Stomach (tissue), 8 donors: ENCODE measurements at regions not wholly inside any gene's neighbourhood (a gene's known extent, or its start where the extent isn't known, plus 50 kb on each side); places are given as distances from the start of the nearest gene placed in this dataset.

Experiments used
- DNase-seq, 2 donors: peaks; one replicate each; pipeline versions ENCODE4 v3.0.0 to v3.0.0-alpha.2; 2013 to 2019
- H3K27ac ChIP-seq, 5 donors: fragments of 200-600 bp in 4 of 5; sonication (generic) in 4 of 5; one replicate each; pipeline ENCODE4 v1.5.1; 2013 to 2019; ENCODE audit warnings: mild to moderate bottlenecking in 1 of 5, moderate library complexity in 1 of 5
- H3K27me3 ChIP-seq, 3 donors: fragments of 200-600 bp; sonication (generic); one replicate each; pipeline ENCODE4 v1.5.1; 2017 to 2019; ENCODE audit warnings: mixed run types in 1 of 3
- H3K36me3 ChIP-seq, 4 donors: fragments of 200-600 bp; sonication (generic); 1 replicate in 3 of 4; 2 replicates in 1 of 4; pipeline ENCODE4 v1.5.1; 2016 to 2019
- H3K4me1 ChIP-seq, 4 donors: fragments of 200-600 bp; sonication (generic); one replicate each; pipeline ENCODE4 v1.5.1; 2016 to 2019
- H3K4me3 ChIP-seq, 4 donors: fragments of 200-600 bp; sonication (generic) in 3 of 4; one replicate each; pipeline ENCODE4 v1.5.1; 2016 to 2019; ENCODE audit warnings: mild to moderate bottlenecking in 1 of 4
- H3K9me3 ChIP-seq, 4 donors: fragments of 200-600 bp; sonication (generic); one replicate each; pipeline ENCODE4 v1.5.1; 2016 to 2019
- EP300 ChIP-seq: sonication (generic); formaldehyde crosslinking; IDR thresholded peaks from one replicate; pipeline ENCODE4 v1.6.1; 2017; ENCODE audit warnings: antibody characterized with exemption
- POLR2A ChIP-seq, 4 donors: fragments of 450-650 bp; IDR thresholded peaks; one replicate each; pipeline ENCODE4 v1.6.1; 2016; ENCODE audit warnings: antibody characterized with exemption in 4 of 4, control low read depth in 2 of 4, mild to moderate bottlenecking in 1 of 4, moderate library complexity in 1 of 4
- POLR2AphosphoS5 ChIP-seq, 3 donors: sonication (generic); formaldehyde crosslinking; IDR thresholded peaks; one replicate each; pipeline ENCODE4 v1.6.1; 2016; ENCODE audit warnings: antibody characterized with exemption in 3 of 3
- WGBS, 5 donors: extraction: QIAGEN DNeasy Blood & Tissue Kit in 3 of 5; methylation state at CpG; one replicate each; pipeline versions ENCODE4 v1.1.5 to v1.1.7; 2013 to 2018; 5-methylcytosine and 5-hydroxymethylcytosine counted together
- intact Hi-C: fragments of 100-400 bp; cut with DNase I; formaldehyde crosslinking; loops from one replicate; pipeline ENCODE4 v1.15.1; 2023; ENCODE audit warnings: low total_unique reads
- TF ChIP-seq, protein P1 (sequence below), 7 experiments: fragments of 450-650 bp in 4 of 7; fragments of 200-600 bp in 3 of 7; sonication (generic) in 3 of 7; IDR thresholded peaks; one replicate each; pipeline ENCODE4 v1.5.1; 2016 to 2019; ENCODE audit warnings: antibody characterized with exemption in 7 of 7, control low read depth in 2 of 7, mild to moderate bottlenecking in 1 of 7
- donor health status: healthy with polysubstance abuse.
- donor health status: Bipolar disorder and iron deficiency.
- donor health status: healthy.

GRCh38 chrX:138128027-138128671 lies 562.2 kb downstream of the ZIC3 start:
- no peaks in the 10 kb centered on the region for H3K4me1 ChIP-seq
- peaks cover 0 to 14% (median 0%) of the 10 kb centered on the region in 3 donors for H3K27me3 ChIP-seq
- H3K36me3 ChIP-seq = no peaks in the 10 kb centered on the region
- no peak overlapping the region for H3K27ac ChIP-seq
- 4 to 30% (median 26%) methylated on average over 4 to 8 of the region's 8 CpGs for WGBS, 5 donors
- peak in 1 of 2 donors; percentile 54 for DNase-seq
- no peaks in the 10 kb centered on the region for H3K9me3 ChIP-seq
- H3K4me3 ChIP-seq = no peak overlapping the region
- TF ChIP-seq EP300 = no peak
- TF ChIP-seq, protein P1, sequence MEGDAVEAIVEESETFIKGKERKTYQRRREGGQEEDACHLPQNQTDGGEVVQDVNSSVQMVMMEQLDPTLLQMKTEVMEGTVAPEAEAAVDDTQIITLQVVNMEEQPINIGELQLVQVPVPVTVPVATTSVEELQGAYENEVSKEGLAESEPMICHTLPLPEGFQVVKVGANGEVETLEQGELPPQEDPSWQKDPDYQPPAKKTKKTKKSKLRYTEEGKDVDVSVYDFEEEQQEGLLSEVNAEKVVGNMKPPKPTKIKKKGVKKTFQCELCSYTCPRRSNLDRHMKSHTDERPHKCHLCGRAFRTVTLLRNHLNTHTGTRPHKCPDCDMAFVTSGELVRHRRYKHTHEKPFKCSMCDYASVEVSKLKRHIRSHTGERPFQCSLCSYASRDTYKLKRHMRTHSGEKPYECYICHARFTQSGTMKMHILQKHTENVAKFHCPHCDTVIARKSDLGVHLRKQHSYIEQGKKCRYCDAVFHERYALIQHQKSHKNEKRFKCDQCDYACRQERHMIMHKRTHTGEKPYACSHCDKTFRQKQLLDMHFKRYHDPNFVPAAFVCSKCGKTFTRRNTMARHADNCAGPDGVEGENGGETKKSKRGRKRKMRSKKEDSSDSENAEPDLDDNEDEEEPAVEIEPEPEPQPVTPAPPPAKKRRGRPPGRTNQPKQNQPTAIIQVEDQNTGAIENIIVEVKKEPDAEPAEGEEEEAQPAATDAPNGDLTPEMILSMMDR (IDR thresholded peaks at IDR 0.05) = peak in 4 of 7 experiments; percentile 14 to 57 (median 34)
- intact Hi-C loops = loop anchor here (10.0 kb wide), 1 partner anchor 617 kb away; no protein-coding TSS in a partner anchor

- H3K9me3 ChIP-seq = peaks cover 0 to 7% (median 0%) of the 10 kb centered on the region in 4 donors
- H3K4me1 ChIP-seq = no peaks in the 10 kb centered on the region
- H3K4me3 ChIP-seq = no peak overlapping the region
- DNase-seq = no peak
- WGBS, 5 donors = 8 to 18% (median 14%) methylated on average over 2 of the region's 2 CpGs
- no peak for TF ChIP-seq EP300
- no peak for TF ChIP-seq POLR2A (IDR thresholded peaks at IDR 0.05)
- no peak for TF ChIP-seq POLR2AphosphoS5 (IDR thresholded peaks at IDR 0.05)
- TF ChIP-seq, protein P1 (IDR thresholded peaks at IDR 0.05) = no peak
- intact Hi-C loops = no loop called here
- H3K36me3 ChIP-seq = no peaks in the 10 kb centered on the region
- H3K27ac ChIP-seq = no peak overlapping the region
- H3K27me3 ChIP-seq = no peaks in the 10 kb centered on the region
Observed at GRCh38 chrX:138150709-138151108, 560.8 kb downstream of the FGF13 start.

- Histone ChIP-seq H3K4me1 (no peaks in the 10 kb centered on the region), H3K36me3 (no peaks in the 10 kb centered on the region), H3K27me3 (no peaks in the 10 kb centered on the region), H3K4me3 (no peak overlapping the region), H3K27ac (no peak overlapping the region), H3K9me3 (peaks cover 0 to 9% (median 0%) of the 10 kb centered on the region in 4 donors)
- intact Hi-C loops = no loop called here
- no peak for DNase-seq
- TF ChIP-seq POLR2AphosphoS5 (IDR thresholded peaks at IDR 0.05) = no peak
- TF ChIP-seq EP300 = no peak
- TF ChIP-seq, protein P1 (IDR thresholded peaks at IDR 0.05) = no peak
- TF ChIP-seq POLR2A (IDR thresholded peaks at IDR 0.05) = no peak
- whole genome bisulfite sequencing, 5 donors = 40 to 66% (median 52%) methylated on average over 2 of the region's 2 CpGs
Observed at GRCh38 chrX:138157850-138158249, 553.7 kb downstream of the FGF13 start.

GRCh38 chrX:138191998-138192397 lies 519.5 kb downstream of the FGF13 start:
- H3K9me3 ChIP-seq = no peaks in the 10 kb centered on the region
- H3K27ac ChIP-seq = no peak overlapping the region
- intact Hi-C loops = loop anchor here (10.0 kb wide), 1 partner anchor 553 kb away; no protein-coding TSS in a partner anchor
- WGBS, 5 donors = 7 to 24% (median 14%) methylated on average over 1 of the region's 1 CpG
- no peak overlapping the region for H3K4me3 ChIP-seq
- no peaks in the 10 kb centered on the region for H3K36me3 ChIP-seq
- DNase-seq = peak in 1 of 2 donors; percentile 53
- TF ChIP-seq, protein P1 (IDR thresholded peaks at IDR 0.05) = peak in 4 of 7 experiments; percentile 9 to 28 (median 16)
- no peak for TF ChIP-seq POLR2AphosphoS5 (IDR thresholded peaks at IDR 0.05)
- no peaks in the 10 kb centered on the region for H3K27me3 ChIP-seq
- H3K4me1 ChIP-seq = no peaks in the 10 kb centered on the region
